H9 (cell line): ENCODE measurements at regions not wholly inside any gene's neighbourhood (a gene's known extent, or its start where the extent isn't known, plus 50 kb on each side); places are given as distances from the start of the nearest gene placed in this dataset.

ENCODE experiments used
- DNase-seq: peaks from one replicate; pipeline ENCODE4 v3.0.0-alpha.2; 2017
- H2AFZ ChIP-seq: one replicate; pipeline ENCODE4 v1.6.1; 2013; ENCODE audit warnings: mild to moderate bottlenecking, low read length, control low read depth, moderate library complexity
- H2AK5ac ChIP-seq: 2 replicates; pipeline ENCODE4 v1.6.1; 2013; ENCODE audit warnings: low read length, control low read depth, mixed read lengths; ENCODE audit not compliant: insufficient read length
- H2BK120ac ChIP-seq: one replicate; pipeline ENCODE4 v1.6.1; 2013; ENCODE audit warnings: low read depth, mild to moderate bottlenecking, low read length, control low read depth, inconsistent platforms; ENCODE audit not compliant: poor library complexity, severe bottlenecking
- H2BK12ac ChIP-seq: 2 replicates; pipeline ENCODE4 v1.6.1; 2013; ENCODE audit warnings: low read length, control low read depth, mixed read lengths, low read depth; ENCODE audit not compliant: insufficient read length
- H2BK15ac ChIP-seq: 2 replicates; pipeline ENCODE4 v1.6.1; 2013; ENCODE audit warnings: low read depth, low read length, control low read depth
- H2BK20ac ChIP-seq: one replicate; pipeline ENCODE4 v1.6.1; 2013; ENCODE audit warnings: low read depth, mild to moderate bottlenecking, low read length, control low read depth, inconsistent platforms; ENCODE audit not compliant: poor library complexity, severe bottlenecking
- H2BK5ac ChIP-seq: 2 replicates; pipeline ENCODE4 v1.6.1; 2013; ENCODE audit warnings: low read length, control low read depth, mixed read lengths; ENCODE audit not compliant: insufficient read length
- H3K14ac ChIP-seq: 2 replicates; pipeline ENCODE4 v1.6.1; 2013; ENCODE audit warnings: low read length, control low read depth; ENCODE audit not compliant: insufficient read depth
- H3K18ac ChIP-seq: 2 replicates; pipeline ENCODE4 v1.6.1; 2013; ENCODE audit warnings: low read depth, mild to moderate bottlenecking, mixed read lengths, low read length, control low read depth; ENCODE audit not compliant: insufficient read length
- H3K23ac ChIP-seq: 2 replicates; pipeline ENCODE4 v1.6.1; 2013; ENCODE audit warnings: low read length, control low read depth, mixed read lengths, low read depth; ENCODE audit not compliant: insufficient read length
- H3K23me2 ChIP-seq: 2 replicates; pipeline ENCODE4 v1.6.1; 2013; ENCODE audit warnings: low read depth, mild to moderate bottlenecking, mixed read lengths, low read length, control low read depth; ENCODE audit not compliant: insufficient read length, poor library complexity, severe bottlenecking
- H3K27ac ChIP-seq: 2 replicates; pipeline ENCODE4 v1.5.1; 2013; ENCODE audit warnings: low read length, control low read depth, mixed read lengths, low read depth; ENCODE audit not compliant: insufficient read length
- H3K27me3 ChIP-seq: 2 replicates; pipeline ENCODE4 v1.6.1; 2013; ENCODE audit warnings: low read length, control low read depth, inconsistent platforms; ENCODE audit not compliant: insufficient read depth
- H3K4ac ChIP-seq: 2 replicates; pipeline ENCODE4 v1.6.1; 2013; ENCODE audit warnings: low read depth, mild to moderate bottlenecking, control low read depth, inconsistent platforms, low read length, moderate library complexity
- H3K4me1 ChIP-seq: 2 replicates; pipeline ENCODE4 v1.6.1; 2013; ENCODE audit warnings: low read length, control low read depth, inconsistent platforms; ENCODE audit not compliant: insufficient read depth
- H3K4me2 ChIP-seq: 2 replicates; pipeline ENCODE4 v1.6.1; 2013; ENCODE audit warnings: low read length, control low read depth, mixed read lengths; ENCODE audit not compliant: insufficient read length, insufficient read depth
- H3K56ac ChIP-seq: 2 replicates; pipeline ENCODE4 v1.6.1; 2013; ENCODE audit warnings: low read depth, mild to moderate bottlenecking, mixed read lengths, low read length, control low read depth; ENCODE audit not compliant: insufficient read length
- H3K79me1 ChIP-seq: 2 replicates; pipeline ENCODE4 v1.6.1; 2013; ENCODE audit warnings: low read depth, mild to moderate bottlenecking, moderate library complexity, low read length, control low read depth, inconsistent platforms; ENCODE audit not compliant: insufficient read depth, poor library complexity, severe bottlenecking
- H3K79me2 ChIP-seq: 2 replicates; pipeline ENCODE4 v1.6.1; 2013; ENCODE audit warnings: low read length, control low read depth, inconsistent platforms; ENCODE audit not compliant: insufficient read depth
- H3K9ac ChIP-seq: 2 replicates; pipeline ENCODE4 v1.6.1; 2013; ENCODE audit warnings: low read length, control low read depth, mixed read lengths; ENCODE audit not compliant: insufficient read length; ENCODE audit errors: extremely low read depth
- H3K9me3 ChIP-seq: one replicate; pipeline ENCODE4 v1.6.1; 2013; ENCODE audit warnings: low read depth, low read length, inconsistent platforms; ENCODE audit not compliant: control insufficient read depth
- H3T11ph ChIP-seq: one replicate; pipeline ENCODE4 v1.6.1; 2013; ENCODE audit warnings: mild to moderate bottlenecking, low read length, control low read depth, inconsistent platforms
- H4K20me1 ChIP-seq: one replicate; pipeline ENCODE4 v1.6.1; 2013; ENCODE audit not compliant: control insufficient read depth, insufficient read length, insufficient read depth
- H4K5ac ChIP-seq: 2 replicates; pipeline ENCODE4 v1.6.1; 2013; ENCODE audit warnings: low read depth, mild to moderate bottlenecking, mixed read lengths, low read length, control low read depth; ENCODE audit not compliant: insufficient read length
- H4K8ac ChIP-seq: replicated peaks from 2 replicates; pipeline ENCODE4 v1.6.1; 2013; ENCODE audit warnings: low read length, control low read depth, mixed read lengths, low read depth; ENCODE audit not compliant: insufficient read length
- H4K91ac ChIP-seq: 2 replicates; pipeline ENCODE4 v1.6.1; 2013; ENCODE audit warnings: low read depth, mild to moderate bottlenecking, moderate library complexity, mixed read lengths, low read length, control low read depth; ENCODE audit not compliant: insufficient read length
- H3K27ac Mint-ChIP-seq, 3 experiments: 2 replicates in 2 of 3; 3 replicates in 1 of 3; pipeline ENCODE4 v1.8.0; 2020 to 2021; ENCODE audit warnings: mixed read lengths in 3 of 3, mild to moderate bottlenecking in 1 of 3, moderate library complexity in 1 of 3
- H3K27me3 Mint-ChIP-seq: 2 replicates; pipeline ENCODE4 v1.8.0; 2021; ENCODE audit warnings: low read depth, mild to moderate bottlenecking, moderate library complexity, mixed read lengths
- H3K36me3 Mint-ChIP-seq, 3 experiments: 2 replicates in 2 of 3; 3 replicates in 1 of 3; pipeline ENCODE4 v1.8.0; 2020 to 2021; ENCODE audit warnings: low read depth in 3 of 3, mixed read lengths in 3 of 3; ENCODE audit not compliant: insufficient read depth in 1 of 3
- H3K4me1 Mint-ChIP-seq, 2 experiments: 2 replicates each; pipeline ENCODE4 v1.8.0; 2020; ENCODE audit warnings: mixed read lengths in 2 of 2
- H3K4me3 Mint-ChIP-seq, 2 experiments: 2 replicates in 1 of 2; 3 replicates in 1 of 2; pipeline ENCODE4 v1.8.0; 2020 to 2021; ENCODE audit warnings: mild to moderate bottlenecking in 2 of 2, mixed read lengths in 2 of 2, moderate library complexity in 1 of 2
- H3K9me3 Mint-ChIP-seq, 2 experiments: 2 replicates in 1 of 2; 3 replicates in 1 of 2; pipeline ENCODE4 v1.8.0; 2020; ENCODE audit warnings: mild to moderate bottlenecking in 2 of 2, mixed read lengths in 2 of 2, moderate library complexity in 1 of 2
- WGBS: extraction: QIAGEN DNeasy Blood & Tissue Kit; methylation state at CpG from one replicate; pipeline ENCODE4 v1.1.7; 2013; ENCODE audit warnings: missing lambda C conversion rate, low lambda C conversion rate, mixed read lengths; ENCODE audit not compliant: insufficient read length; ENCODE audit errors: extremely low coverage; 5-methylcytosine and 5-hydroxymethylcytosine counted together
- TF ChIP-seq, protein P1 (sequence below): fragments of 200-600 bp; sonication (generic); conservative IDR thresholded peaks from 3 replicates; pipeline ENCODE4 v1.8.0; 2021; ENCODE audit warnings: antibody characterized with exemption, mild to moderate bottlenecking

DNA sequence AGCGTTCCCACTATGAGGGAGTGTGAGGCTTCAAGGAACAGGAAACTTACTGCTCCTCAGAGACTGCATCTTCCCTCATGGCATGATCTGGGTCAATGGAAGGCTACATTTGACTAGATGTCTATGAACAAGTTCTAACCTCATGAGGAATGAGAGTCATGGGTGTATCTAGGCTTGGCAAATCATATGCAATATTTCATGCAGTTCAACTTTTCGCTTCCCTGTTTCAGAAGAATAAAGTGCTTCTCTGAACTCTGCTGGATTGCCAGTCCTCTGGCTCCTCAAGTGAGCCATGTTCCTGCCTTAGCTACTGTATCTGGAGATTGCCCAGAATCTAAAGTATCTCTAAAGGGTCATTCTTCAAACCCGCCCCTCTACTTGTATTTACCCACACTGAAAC lies 54.3 kb upstream of the SEMA3A start:
- Mint-ChIP-seq H3K4me3 (no peak overlapping the region), H3K36me3 (peaks cover 17 to 24% (median 19%) of the 10 kb centered on the region in 3 experiments), H3K27me3 (peaks cover 2% of the 10 kb centered on the region; the same call in 1 of the 2 replicates), H3K27ac (no peak overlapping the region), H3K4me1 (peaks cover 21% of the 10 kb centered on the region in 2 experiments), H3K9me3 (peaks cover 22 to 25% of the 10 kb centered on the region in 2 experiments)
- peaks cover 10% of the 10 kb centered on the region; the same call in 1 of the 2 replicates for H3K4me1 ChIP-seq
- no peak overlapping the region for H2BK12ac ChIP-seq
- no peak for DNase-seq
- no peaks in the 10 kb centered on the region for H3K79me2 ChIP-seq
- H3K18ac ChIP-seq: no peak overlapping the region
- H4K5ac ChIP-seq: no peak overlapping the region
- H2BK20ac ChIP-seq: no peak overlapping the region
- H2AFZ ChIP-seq: peak overlapping the region; percentile 52
- no peaks in the 10 kb centered on the region for H3K23me2 ChIP-seq
- H3K9ac ChIP-seq: no peak overlapping the region
- no peak overlapping the region for H3K4ac ChIP-seq
- no peaks in the 10 kb centered on the region for H3K27me3 ChIP-seq
- no peak overlapping the region for H4K8ac ChIP-seq
- H4K91ac ChIP-seq: no peak overlapping the region
- H4K20me1 ChIP-seq: no peaks in the 10 kb centered on the region
- H2BK5ac ChIP-seq: no peak overlapping the region
- no peak overlapping the region for H2BK15ac ChIP-seq
- WGBS: no CpG with 5 or more reads among the region's 3 CpGs
- H3K14ac ChIP-seq: no peak overlapping the region
- TF ChIP-seq, protein P1, sequence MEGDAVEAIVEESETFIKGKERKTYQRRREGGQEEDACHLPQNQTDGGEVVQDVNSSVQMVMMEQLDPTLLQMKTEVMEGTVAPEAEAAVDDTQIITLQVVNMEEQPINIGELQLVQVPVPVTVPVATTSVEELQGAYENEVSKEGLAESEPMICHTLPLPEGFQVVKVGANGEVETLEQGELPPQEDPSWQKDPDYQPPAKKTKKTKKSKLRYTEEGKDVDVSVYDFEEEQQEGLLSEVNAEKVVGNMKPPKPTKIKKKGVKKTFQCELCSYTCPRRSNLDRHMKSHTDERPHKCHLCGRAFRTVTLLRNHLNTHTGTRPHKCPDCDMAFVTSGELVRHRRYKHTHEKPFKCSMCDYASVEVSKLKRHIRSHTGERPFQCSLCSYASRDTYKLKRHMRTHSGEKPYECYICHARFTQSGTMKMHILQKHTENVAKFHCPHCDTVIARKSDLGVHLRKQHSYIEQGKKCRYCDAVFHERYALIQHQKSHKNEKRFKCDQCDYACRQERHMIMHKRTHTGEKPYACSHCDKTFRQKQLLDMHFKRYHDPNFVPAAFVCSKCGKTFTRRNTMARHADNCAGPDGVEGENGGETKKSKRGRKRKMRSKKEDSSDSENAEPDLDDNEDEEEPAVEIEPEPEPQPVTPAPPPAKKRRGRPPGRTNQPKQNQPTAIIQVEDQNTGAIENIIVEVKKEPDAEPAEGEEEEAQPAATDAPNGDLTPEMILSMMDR: no peak
- H2AK5ac ChIP-seq: no peak overlapping the region
- no peak overlapping the region for H3K56ac ChIP-seq
- H3K9me3 ChIP-seq: no peaks in the 10 kb centered on the region
- no peak overlapping the region for H2BK120ac ChIP-seq
- no peaks in the 10 kb centered on the region for H3K79me1 ChIP-seq
- no peak overlapping the region for H3K23ac ChIP-seq
- H3K4me2 ChIP-seq: no peak overlapping the region
- H3T11ph ChIP-seq: no peak overlapping the region
- no peak overlapping the region for H3K27ac ChIP-seq
